H9 (cell line): ENCODE measurements at regions not wholly inside any gene's neighbourhood (a gene's known extent, or its start where the extent isn't known, plus 50 kb on each side); places are given as distances from the start of the nearest gene placed in this dataset.

Experiments used
- DNase-seq: peaks from one replicate; pipeline ENCODE4 v3.0.0-alpha.2; 2017
- H2AFZ ChIP-seq: one replicate; pipeline ENCODE4 v1.6.1; 2013; ENCODE audit warnings: mild to moderate bottlenecking, low read length, control low read depth, moderate library complexity
- H2AK5ac ChIP-seq: 2 replicates; pipeline ENCODE4 v1.6.1; 2013; ENCODE audit warnings: low read length, control low read depth, mixed read lengths; ENCODE audit not compliant: insufficient read length
- H2BK120ac ChIP-seq: one replicate; pipeline ENCODE4 v1.6.1; 2013; ENCODE audit warnings: low read depth, mild to moderate bottlenecking, low read length, control low read depth, inconsistent platforms; ENCODE audit not compliant: poor library complexity, severe bottlenecking
- H2BK12ac ChIP-seq: 2 replicates; pipeline ENCODE4 v1.6.1; 2013; ENCODE audit warnings: low read length, control low read depth, mixed read lengths, low read depth; ENCODE audit not compliant: insufficient read length
- H2BK15ac ChIP-seq: 2 replicates; pipeline ENCODE4 v1.6.1; 2013; ENCODE audit warnings: low read depth, low read length, control low read depth
- H2BK20ac ChIP-seq: one replicate; pipeline ENCODE4 v1.6.1; 2013; ENCODE audit warnings: low read depth, mild to moderate bottlenecking, low read length, control low read depth, inconsistent platforms; ENCODE audit not compliant: poor library complexity, severe bottlenecking
- H2BK5ac ChIP-seq: 2 replicates; pipeline ENCODE4 v1.6.1; 2013; ENCODE audit warnings: low read length, control low read depth, mixed read lengths; ENCODE audit not compliant: insufficient read length
- H3K14ac ChIP-seq: 2 replicates; pipeline ENCODE4 v1.6.1; 2013; ENCODE audit warnings: low read length, control low read depth; ENCODE audit not compliant: insufficient read depth
- H3K18ac ChIP-seq: 2 replicates; pipeline ENCODE4 v1.6.1; 2013; ENCODE audit warnings: low read depth, mild to moderate bottlenecking, mixed read lengths, low read length, control low read depth; ENCODE audit not compliant: insufficient read length
- H3K23ac ChIP-seq: 2 replicates; pipeline ENCODE4 v1.6.1; 2013; ENCODE audit warnings: low read length, control low read depth, mixed read lengths, low read depth; ENCODE audit not compliant: insufficient read length
- H3K23me2 ChIP-seq: 2 replicates; pipeline ENCODE4 v1.6.1; 2013; ENCODE audit warnings: low read depth, mild to moderate bottlenecking, mixed read lengths, low read length, control low read depth; ENCODE audit not compliant: insufficient read length, poor library complexity, severe bottlenecking
- H3K27ac ChIP-seq: 2 replicates; pipeline ENCODE4 v1.5.1; 2013; ENCODE audit warnings: low read length, control low read depth, mixed read lengths, low read depth; ENCODE audit not compliant: insufficient read length
- H3K27me3 ChIP-seq: 2 replicates; pipeline ENCODE4 v1.6.1; 2013; ENCODE audit warnings: low read length, control low read depth, inconsistent platforms; ENCODE audit not compliant: insufficient read depth
- H3K4ac ChIP-seq: 2 replicates; pipeline ENCODE4 v1.6.1; 2013; ENCODE audit warnings: low read depth, mild to moderate bottlenecking, control low read depth, inconsistent platforms, low read length, moderate library complexity
- H3K4me1 ChIP-seq: 2 replicates; pipeline ENCODE4 v1.6.1; 2013; ENCODE audit warnings: low read length, control low read depth, inconsistent platforms; ENCODE audit not compliant: insufficient read depth
- H3K4me2 ChIP-seq: 2 replicates; pipeline ENCODE4 v1.6.1; 2013; ENCODE audit warnings: low read length, control low read depth, mixed read lengths; ENCODE audit not compliant: insufficient read length, insufficient read depth
- H3K56ac ChIP-seq: 2 replicates; pipeline ENCODE4 v1.6.1; 2013; ENCODE audit warnings: low read depth, mild to moderate bottlenecking, mixed read lengths, low read length, control low read depth; ENCODE audit not compliant: insufficient read length
- H3K79me1 ChIP-seq: 2 replicates; pipeline ENCODE4 v1.6.1; 2013; ENCODE audit warnings: low read depth, mild to moderate bottlenecking, moderate library complexity, low read length, control low read depth, inconsistent platforms; ENCODE audit not compliant: insufficient read depth, poor library complexity, severe bottlenecking
- H3K79me2 ChIP-seq: 2 replicates; pipeline ENCODE4 v1.6.1; 2013; ENCODE audit warnings: low read length, control low read depth, inconsistent platforms; ENCODE audit not compliant: insufficient read depth
- H3K9ac ChIP-seq: 2 replicates; pipeline ENCODE4 v1.6.1; 2013; ENCODE audit warnings: low read length, control low read depth, mixed read lengths; ENCODE audit not compliant: insufficient read length; ENCODE audit errors: extremely low read depth
- H3K9me3 ChIP-seq: one replicate; pipeline ENCODE4 v1.6.1; 2013; ENCODE audit warnings: low read depth, low read length, inconsistent platforms; ENCODE audit not compliant: control insufficient read depth
- H3T11ph ChIP-seq: one replicate; pipeline ENCODE4 v1.6.1; 2013; ENCODE audit warnings: mild to moderate bottlenecking, low read length, control low read depth, inconsistent platforms
- H4K20me1 ChIP-seq: one replicate; pipeline ENCODE4 v1.6.1; 2013; ENCODE audit not compliant: control insufficient read depth, insufficient read length, insufficient read depth
- H4K5ac ChIP-seq: 2 replicates; pipeline ENCODE4 v1.6.1; 2013; ENCODE audit warnings: low read depth, mild to moderate bottlenecking, mixed read lengths, low read length, control low read depth; ENCODE audit not compliant: insufficient read length
- H4K8ac ChIP-seq: replicated peaks from 2 replicates; pipeline ENCODE4 v1.6.1; 2013; ENCODE audit warnings: low read length, control low read depth, mixed read lengths, low read depth; ENCODE audit not compliant: insufficient read length
- H4K91ac ChIP-seq: 2 replicates; pipeline ENCODE4 v1.6.1; 2013; ENCODE audit warnings: low read depth, mild to moderate bottlenecking, moderate library complexity, mixed read lengths, low read length, control low read depth; ENCODE audit not compliant: insufficient read length
- H3K27ac Mint-ChIP-seq, 3 experiments: 2 replicates in 2 of 3; 3 replicates in 1 of 3; pipeline ENCODE4 v1.8.0; 2020 to 2021; ENCODE audit warnings: mixed read lengths in 3 of 3, mild to moderate bottlenecking in 1 of 3, moderate library complexity in 1 of 3
- H3K27me3 Mint-ChIP-seq: 2 replicates; pipeline ENCODE4 v1.8.0; 2021; ENCODE audit warnings: low read depth, mild to moderate bottlenecking, moderate library complexity, mixed read lengths
- H3K36me3 Mint-ChIP-seq, 3 experiments: 2 replicates in 2 of 3; 3 replicates in 1 of 3; pipeline ENCODE4 v1.8.0; 2020 to 2021; ENCODE audit warnings: low read depth in 3 of 3, mixed read lengths in 3 of 3; ENCODE audit not compliant: insufficient read depth in 1 of 3
- H3K4me1 Mint-ChIP-seq, 2 experiments: 2 replicates each; pipeline ENCODE4 v1.8.0; 2020; ENCODE audit warnings: mixed read lengths in 2 of 2
- H3K4me3 Mint-ChIP-seq, 2 experiments: 2 replicates in 1 of 2; 3 replicates in 1 of 2; pipeline ENCODE4 v1.8.0; 2020 to 2021; ENCODE audit warnings: mild to moderate bottlenecking in 2 of 2, mixed read lengths in 2 of 2, moderate library complexity in 1 of 2
- H3K9me3 Mint-ChIP-seq, 2 experiments: 2 replicates in 1 of 2; 3 replicates in 1 of 2; pipeline ENCODE4 v1.8.0; 2020; ENCODE audit warnings: mild to moderate bottlenecking in 2 of 2, mixed read lengths in 2 of 2, moderate library complexity in 1 of 2
- WGBS: extraction: QIAGEN DNeasy Blood & Tissue Kit; methylation state at CpG from one replicate; pipeline ENCODE4 v1.1.7; 2013; ENCODE audit warnings: missing lambda C conversion rate, low lambda C conversion rate, mixed read lengths; ENCODE audit not compliant: insufficient read length; ENCODE audit errors: extremely low coverage; 5-methylcytosine and 5-hydroxymethylcytosine counted together
- TF ChIP-seq, protein P1 (sequence below): fragments of 200-600 bp; sonication (generic); conservative IDR thresholded peaks from 3 replicates; pipeline ENCODE4 v1.8.0; 2021; ENCODE audit warnings: antibody characterized with exemption, mild to moderate bottlenecking

DNA sequence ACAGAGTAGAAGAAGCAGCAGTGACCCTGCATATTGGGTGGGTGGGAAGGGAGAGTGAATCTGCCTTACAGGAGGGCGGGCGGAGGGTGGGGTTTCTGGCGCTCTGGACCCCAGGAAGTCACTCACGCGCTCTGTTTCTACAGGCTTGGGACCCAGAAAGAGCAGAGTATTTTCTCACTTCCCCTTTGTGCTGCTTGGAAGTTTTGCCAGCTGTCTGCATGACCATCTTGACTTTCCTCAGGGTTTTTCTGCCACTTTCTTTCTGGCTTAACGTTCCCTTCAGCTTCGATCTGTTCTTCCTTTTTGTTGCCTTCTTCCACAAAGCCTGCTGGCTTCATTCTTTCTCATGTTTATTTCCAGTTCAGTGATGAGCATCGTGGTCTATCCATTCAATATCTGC lies 383.1 kb downstream of the GALR1 start:
- no peaks in the 10 kb centered on the region for H3K79me2 ChIP-seq
- no peak overlapping the region for H2BK5ac ChIP-seq
- Mint-ChIP-seq H3K27ac (no peak overlapping the region), H3K4me3 (no peak overlapping the region), H3K9me3 (peaks cover 9 to 23% of the 10 kb centered on the region in 2 experiments), H3K27me3 (peaks cover 1% of the 10 kb centered on the region), H3K4me1 (no peaks in the 10 kb centered on the region), H3K36me3 (peaks cover 0 to 12% (median 1%) of the 10 kb centered on the region in 3 experiments; a peak in 4 of 7 replicates)
- no peak overlapping the region for H3K23ac ChIP-seq
- no peak overlapping the region for H2BK15ac ChIP-seq
- no peak overlapping the region for H3K18ac ChIP-seq
- no peak overlapping the region for H2BK12ac ChIP-seq
- no peak for DNase-seq
- no peak overlapping the region for H2AFZ ChIP-seq
- H3K14ac ChIP-seq, result no peak overlapping the region
- H2AK5ac ChIP-seq, result no peak overlapping the region
- TF ChIP-seq, protein P1, sequence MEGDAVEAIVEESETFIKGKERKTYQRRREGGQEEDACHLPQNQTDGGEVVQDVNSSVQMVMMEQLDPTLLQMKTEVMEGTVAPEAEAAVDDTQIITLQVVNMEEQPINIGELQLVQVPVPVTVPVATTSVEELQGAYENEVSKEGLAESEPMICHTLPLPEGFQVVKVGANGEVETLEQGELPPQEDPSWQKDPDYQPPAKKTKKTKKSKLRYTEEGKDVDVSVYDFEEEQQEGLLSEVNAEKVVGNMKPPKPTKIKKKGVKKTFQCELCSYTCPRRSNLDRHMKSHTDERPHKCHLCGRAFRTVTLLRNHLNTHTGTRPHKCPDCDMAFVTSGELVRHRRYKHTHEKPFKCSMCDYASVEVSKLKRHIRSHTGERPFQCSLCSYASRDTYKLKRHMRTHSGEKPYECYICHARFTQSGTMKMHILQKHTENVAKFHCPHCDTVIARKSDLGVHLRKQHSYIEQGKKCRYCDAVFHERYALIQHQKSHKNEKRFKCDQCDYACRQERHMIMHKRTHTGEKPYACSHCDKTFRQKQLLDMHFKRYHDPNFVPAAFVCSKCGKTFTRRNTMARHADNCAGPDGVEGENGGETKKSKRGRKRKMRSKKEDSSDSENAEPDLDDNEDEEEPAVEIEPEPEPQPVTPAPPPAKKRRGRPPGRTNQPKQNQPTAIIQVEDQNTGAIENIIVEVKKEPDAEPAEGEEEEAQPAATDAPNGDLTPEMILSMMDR, result no peak
- H3K4me1 ChIP-seq, result no peaks in the 10 kb centered on the region
- no peaks in the 10 kb centered on the region for H3K79me1 ChIP-seq
- no peak overlapping the region for H4K8ac ChIP-seq
- no peak overlapping the region for H3K4ac ChIP-seq
- no CpG with 5 or more reads among the region's 8 CpGs for WGBS
- no peak overlapping the region for H4K91ac ChIP-seq
- no peak overlapping the region for H3K27ac ChIP-seq
- no peaks in the 10 kb centered on the region for H3K27me3 ChIP-seq
- no peak overlapping the region for H3T11ph ChIP-seq
- no peak overlapping the region for H2BK20ac ChIP-seq
- no peak overlapping the region for H3K4me2 ChIP-seq
- no peak overlapping the region for H3K9ac ChIP-seq
- H4K5ac ChIP-seq, result no peak overlapping the region
- no peak overlapping the region for H3K56ac ChIP-seq
- no peaks in the 10 kb centered on the region for H3K9me3 ChIP-seq
- H4K20me1 ChIP-seq, result no peaks in the 10 kb centered on the region
- H3K23me2 ChIP-seq, result no peaks in the 10 kb centered on the region
- no peak overlapping the region for H2BK120ac ChIP-seq
